GM13977 (cell line): ENCODE measurements at regions not wholly inside any gene's neighbourhood (a gene's known extent, or its start where the extent isn't known, plus 50 kb on each side); places are given as distances from the start of the nearest gene placed in this dataset.

Experiments
- DNase-seq: peaks from one replicate; pipeline ENCODE4 v3.0.0; 2012; ENCODE audit warnings: low spot score
- in situ Hi-C: fragments of 300-500 bp; cut with MboI; formaldehyde crosslinking; loops from one replicate; pipeline ENCODE4 v1.12.0; 2022; ENCODE audit warnings: low sequenced_read_pairs, low pct_unique_long_range_greater_than_20kb, mixed read lengths, inconsistent platforms; ENCODE audit not compliant: unreplicated experiment
- TF ChIP-seq, protein P1 (sequence below): IDR thresholded peaks from 2 replicates; pipeline ENCODE4 v1.5.1; 2012; ENCODE audit warnings: mild to moderate bottlenecking, control low read depth; ENCODE audit not compliant: insufficient read depth; ENCODE audit errors: extremely low read depth, missing control alignments

DNA sequence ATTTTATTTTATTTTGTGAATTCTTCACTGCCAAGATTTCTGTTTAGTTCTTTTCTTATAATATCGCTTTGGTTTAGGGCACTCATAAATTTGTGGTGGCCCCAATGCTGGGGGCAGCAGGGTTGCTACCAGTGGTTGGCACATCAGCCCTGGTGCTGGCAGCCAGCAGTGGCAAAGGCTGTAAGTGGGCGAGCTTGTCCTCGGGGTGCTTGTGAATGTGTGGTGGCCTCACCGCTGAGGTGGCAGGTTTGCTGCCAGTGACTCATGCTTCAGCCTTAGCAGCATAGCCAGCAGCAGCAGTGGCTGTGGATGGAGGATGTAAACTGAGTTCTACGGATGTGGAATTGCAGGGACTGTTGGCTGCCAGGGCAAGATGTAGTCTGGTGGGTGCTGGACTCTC, 262.9 kb upstream of the DMAC1 start:
- in situ Hi-C loops: no loop called here
- TF ChIP-seq, protein P1, sequence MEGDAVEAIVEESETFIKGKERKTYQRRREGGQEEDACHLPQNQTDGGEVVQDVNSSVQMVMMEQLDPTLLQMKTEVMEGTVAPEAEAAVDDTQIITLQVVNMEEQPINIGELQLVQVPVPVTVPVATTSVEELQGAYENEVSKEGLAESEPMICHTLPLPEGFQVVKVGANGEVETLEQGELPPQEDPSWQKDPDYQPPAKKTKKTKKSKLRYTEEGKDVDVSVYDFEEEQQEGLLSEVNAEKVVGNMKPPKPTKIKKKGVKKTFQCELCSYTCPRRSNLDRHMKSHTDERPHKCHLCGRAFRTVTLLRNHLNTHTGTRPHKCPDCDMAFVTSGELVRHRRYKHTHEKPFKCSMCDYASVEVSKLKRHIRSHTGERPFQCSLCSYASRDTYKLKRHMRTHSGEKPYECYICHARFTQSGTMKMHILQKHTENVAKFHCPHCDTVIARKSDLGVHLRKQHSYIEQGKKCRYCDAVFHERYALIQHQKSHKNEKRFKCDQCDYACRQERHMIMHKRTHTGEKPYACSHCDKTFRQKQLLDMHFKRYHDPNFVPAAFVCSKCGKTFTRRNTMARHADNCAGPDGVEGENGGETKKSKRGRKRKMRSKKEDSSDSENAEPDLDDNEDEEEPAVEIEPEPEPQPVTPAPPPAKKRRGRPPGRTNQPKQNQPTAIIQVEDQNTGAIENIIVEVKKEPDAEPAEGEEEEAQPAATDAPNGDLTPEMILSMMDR: no peak
- DNase-seq: no peak

GRCh38 chr9:8053501-8053900, 253.9 kb upstream of the DMAC1 start:
- TF ChIP-seq, protein P1: no peak
- in situ Hi-C loops: no loop called here
- DNase-seq: no peak

GRCh38 chr9:8052991-8053390, 253.4 kb upstream of the DMAC1 start:
- in situ Hi-C loops: no loop called here
- TF ChIP-seq, protein P1: no peak
- no peak for DNase-seq

DNA sequence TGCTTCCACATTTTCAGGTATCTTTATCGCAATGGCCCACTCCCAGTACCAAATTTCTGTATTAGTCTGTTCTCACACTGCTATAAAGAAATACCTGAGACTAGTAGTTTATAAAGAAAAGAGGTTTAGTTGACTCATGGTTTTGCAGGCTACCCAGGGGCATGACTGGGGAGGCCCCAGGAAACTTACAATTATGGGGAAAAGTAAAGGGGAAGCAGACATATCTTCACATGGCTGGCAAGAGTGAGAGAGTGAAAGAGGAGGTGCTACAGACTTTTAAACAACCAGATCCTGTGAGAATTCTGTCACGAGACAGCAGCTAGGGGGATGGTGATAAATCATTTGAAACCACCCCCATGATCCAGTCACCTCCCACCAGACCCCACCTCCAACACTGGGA, 238.2 kb upstream of the DMAC1 start:
- DNase-seq: no peak
- in situ Hi-C loops: no loop called here
- TF ChIP-seq, protein P1: no peak

GRCh38 chr9:8036914-8037524, 237.4 kb upstream of the DMAC1 start:
- in situ Hi-C loops: no loop called here
- no peak for DNase-seq
- TF ChIP-seq, protein P1: no peak

DNA sequence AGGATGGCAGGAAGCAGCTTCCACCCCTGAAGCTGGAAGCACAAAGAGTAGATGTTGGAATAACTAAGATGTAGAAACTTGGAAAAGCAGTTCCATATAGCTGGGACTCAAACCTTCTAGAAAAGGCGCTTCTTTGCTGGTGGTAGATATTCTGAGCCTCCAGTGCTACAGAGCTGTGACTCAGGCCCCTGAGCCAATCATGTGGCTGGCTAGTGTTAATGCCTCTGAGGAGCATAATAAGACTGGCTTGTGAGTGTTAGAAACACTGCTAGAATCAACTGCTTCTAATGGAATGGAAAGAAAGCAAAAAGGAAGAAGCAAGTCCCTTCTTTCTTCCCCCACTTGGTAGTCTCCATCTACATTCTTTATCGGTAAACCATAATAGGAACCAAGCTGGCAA, 234.2 kb upstream of the DMAC1 start:
- TF ChIP-seq, protein P1: no peak
- in situ Hi-C loops: no loop called here
- DNase-seq: no peak
